ENCODE measurements at regions not wholly inside any gene's neighbourhood (a gene's known extent, or its start where the extent isn't known, plus 50 kb on each side); places are given as distances from the start of the nearest gene placed in this dataset.

DNA sequence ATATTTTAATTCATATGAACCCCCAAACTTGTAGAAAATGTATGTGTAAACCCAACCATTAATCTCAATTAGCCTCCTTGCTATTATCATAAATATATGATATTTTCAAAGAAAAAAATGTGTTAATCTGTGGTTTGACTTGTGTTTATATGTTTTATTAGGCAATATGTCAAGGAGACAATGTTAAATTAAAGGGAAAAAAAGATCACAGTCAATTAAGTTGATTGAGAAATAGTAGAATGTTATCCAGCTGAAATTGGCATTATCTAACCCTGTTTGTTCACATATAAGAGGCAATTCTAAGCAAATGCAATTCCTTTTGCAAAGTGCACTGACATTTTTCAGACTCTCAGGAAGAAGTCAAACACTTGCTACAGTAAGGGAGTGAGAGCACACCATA, 745.3 kb downstream of the C12orf50 start:
- DNase-seq, result no peak
- no peak overlapping the region for H3K4me3 Mint-ChIP-seq

DNA sequence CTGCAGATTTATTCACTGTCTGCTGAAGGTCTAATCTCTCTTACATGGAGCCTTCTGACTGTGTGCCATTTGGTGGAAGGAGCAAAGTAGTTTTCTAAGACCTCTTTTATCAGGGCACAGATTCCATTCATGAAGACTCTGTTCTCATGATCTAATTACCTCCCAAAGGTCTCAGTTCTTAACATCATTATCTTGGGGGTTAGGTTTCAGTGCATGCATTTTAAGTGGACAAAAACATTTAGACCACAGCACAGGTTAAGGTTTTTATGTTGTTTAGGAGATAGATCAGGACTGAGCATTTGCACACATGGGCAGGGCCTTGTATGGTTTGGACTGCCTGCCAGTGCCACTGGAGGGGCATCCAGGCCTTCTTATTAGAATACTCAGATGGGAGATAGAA, 746.1 kb downstream of the C12orf50 start:
- Mint-ChIP-seq H3K4me1 (ENCODE audit: low read depth) (peaks cover 1% of the 10 kb centered on the region), H3K36me3 (ENCODE audit: insufficient read depth) (no peaks in the 10 kb centered on the region), H3K27me3 (ENCODE audit: low read depth) (no peaks in the 10 kb centered on the region), H3K4me3 (no peak overlapping the region), H3K9me3 (peaks cover 11% of the 10 kb centered on the region)
- ATAC-seq, result no peak
- DNase-seq, result no peak

More for the DNA sequence above, 745.3 kb downstream of the C12orf50 start:
- no peaks in the 10 kb centered on the region for H3K36me3 Mint-ChIP-seq (ENCODE audit: insufficient read depth)
- no peak for ATAC-seq
- peaks cover 1% of the 10 kb centered on the region for H3K4me1 Mint-ChIP-seq (ENCODE audit: low read depth)
- no peaks in the 10 kb centered on the region for H3K27me3 Mint-ChIP-seq (ENCODE audit: low read depth)
- peaks cover 11% of the 10 kb centered on the region for H3K9me3 Mint-ChIP-seq

- no peak for DNase-seq
- Mint-ChIP-seq H3K27me3 (ENCODE audit: low read depth) (no peaks in the 10 kb centered on the region), H3K9me3 (peaks cover 11% of the 10 kb centered on the region), H3K4me3 (no peak overlapping the region), H3K4me1 (ENCODE audit: low read depth) (peaks cover 1% of the 10 kb centered on the region), H3K36me3 (ENCODE audit: insufficient read depth) (no peaks in the 10 kb centered on the region)
- no peak for ATAC-seq
Observed at GRCh38 chr12:87280893-87281292, 748.3 kb downstream of the C12orf50 start.

GRCh38 chr12:87280356-87280755, 748.8 kb downstream of the C12orf50 start:
- no peaks in the 10 kb centered on the region for H3K27me3 Mint-ChIP-seq (ENCODE audit: low read depth)
- ATAC-seq, result no peak

DNA sequence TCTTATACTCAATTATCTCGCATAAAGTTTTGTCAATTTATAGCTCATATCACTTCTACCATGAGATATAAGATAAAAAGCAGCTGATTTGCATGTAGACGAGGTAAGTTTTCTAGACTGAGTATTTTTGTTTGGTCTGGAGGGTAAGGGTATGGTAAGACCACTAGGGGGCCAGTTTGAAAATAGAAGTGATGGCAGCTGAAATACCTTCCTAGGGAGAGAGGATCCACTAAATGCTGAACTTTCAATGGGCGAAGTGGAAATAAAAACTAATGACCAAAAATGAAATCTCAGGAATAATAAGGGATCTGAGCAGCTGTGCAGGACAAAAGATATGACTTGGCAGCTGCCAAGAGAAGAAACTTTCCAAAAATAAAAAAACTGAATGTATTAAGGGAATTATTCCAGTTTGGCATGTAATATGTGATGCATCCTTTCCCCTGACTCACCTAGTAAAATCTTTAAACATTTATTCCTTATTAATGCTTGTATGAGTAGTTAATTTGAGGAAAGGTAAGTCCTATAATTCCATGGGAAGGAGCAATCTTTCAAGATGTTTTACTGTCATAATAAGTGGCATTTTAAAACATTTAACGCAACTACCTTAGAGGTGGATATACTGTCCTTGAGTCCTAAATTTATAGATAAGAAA, 754.5 kb downstream of the C12orf50 start:
- no peak overlapping the region for H3K4me3 Mint-ChIP-seq
- no peak for DNase-seq
- H3K36me3 Mint-ChIP-seq (ENCODE audit: insufficient read depth), result no peaks in the 10 kb centered on the region
- no peak for ATAC-seq
- no peaks in the 10 kb centered on the region for H3K9me3 Mint-ChIP-seq
- no peaks in the 10 kb centered on the region for H3K27me3 Mint-ChIP-seq (ENCODE audit: low read depth)
- H3K4me1 Mint-ChIP-seq (ENCODE audit: low read depth), result no peaks in the 10 kb centered on the region

More at GRCh38 chr12:87280356-87280755, 748.8 kb downstream of the C12orf50 start:
- H3K4me3 Mint-ChIP-seq, result no peak overlapping the region
- H3K36me3 Mint-ChIP-seq (ENCODE audit: insufficient read depth), result no peaks in the 10 kb centered on the region
- H3K4me1 Mint-ChIP-seq (ENCODE audit: low read depth), result peaks cover 1% of the 10 kb centered on the region
- no peak for DNase-seq
- H3K9me3 Mint-ChIP-seq, result peaks cover 11% of the 10 kb centered on the region

DNA sequence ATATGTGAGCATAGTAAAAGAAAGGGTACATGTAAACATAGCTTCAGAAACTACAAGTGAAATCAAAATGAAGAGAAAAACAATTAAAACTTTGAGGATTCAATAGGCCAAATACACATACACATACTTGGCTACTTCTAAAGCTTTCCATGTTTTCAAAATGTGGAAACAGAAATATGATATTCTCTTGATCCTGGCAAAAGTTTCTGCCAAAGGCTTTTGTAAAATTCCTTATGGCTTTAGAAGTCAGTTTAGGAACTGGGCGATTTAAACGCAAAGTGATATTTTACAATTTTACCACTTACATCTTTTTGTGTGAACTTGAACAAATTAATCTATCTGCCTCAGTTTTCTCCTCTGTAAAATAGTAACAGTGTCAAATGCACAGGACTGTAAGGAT, 756.4 kb downstream of the C12orf50 start:
- Mint-ChIP-seq H3K4me3 (no peak overlapping the region), H3K27me3 (ENCODE audit: low read depth) (no peaks in the 10 kb centered on the region), H3K9me3 (peaks cover 2% of the 10 kb centered on the region), H3K4me1 (ENCODE audit: low read depth) (no peaks in the 10 kb centered on the region), H3K36me3 (ENCODE audit: insufficient read depth) (no peaks in the 10 kb centered on the region)
- no peak for DNase-seq
- ATAC-seq, result no peak

- H3K4me3 Mint-ChIP-seq, result no peak overlapping the region
- H3K4me1 Mint-ChIP-seq (ENCODE audit: low read depth), result no peaks in the 10 kb centered on the region
- H3K9me3 Mint-ChIP-seq, result peaks cover 3% of the 10 kb centered on the region
- no peak for ATAC-seq
- no peak for DNase-seq
- no peaks in the 10 kb centered on the region for H3K36me3 Mint-ChIP-seq (ENCODE audit: insufficient read depth)
- no peaks in the 10 kb centered on the region for H3K27me3 Mint-ChIP-seq (ENCODE audit: low read depth)
Observed at GRCh38 chr12:87270919-87271318, 758.3 kb downstream of the C12orf50 start.

DNA sequence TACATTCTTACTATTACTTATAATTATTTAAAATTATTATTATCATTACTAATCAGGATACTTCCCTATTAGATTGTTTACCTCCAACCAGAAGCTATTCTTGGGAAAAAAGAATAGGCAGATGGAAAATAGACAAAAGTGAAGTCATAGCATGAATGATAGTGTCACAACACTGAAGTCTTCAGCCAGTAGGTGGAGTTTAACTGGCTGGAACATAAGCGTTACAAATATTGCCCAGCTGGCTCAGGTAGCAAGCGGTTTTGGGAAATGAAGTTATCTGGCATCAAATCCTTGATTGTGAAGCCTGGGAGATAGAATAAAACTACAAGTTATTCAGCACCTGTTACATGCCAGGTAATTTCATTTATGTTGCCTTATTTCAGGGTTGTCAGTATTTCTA, 762.9 kb downstream of the C12orf50 start:
- H3K4me3 Mint-ChIP-seq, result no peak overlapping the region
- H3K36me3 Mint-ChIP-seq (ENCODE audit: insufficient read depth), result no peaks in the 10 kb centered on the region
- H3K4me1 Mint-ChIP-seq (ENCODE audit: low read depth), result no peaks in the 10 kb centered on the region
- H3K27me3 Mint-ChIP-seq (ENCODE audit: low read depth), result no peaks in the 10 kb centered on the region
- DNase-seq, result no peak
- no peak for ATAC-seq
- peaks cover 7% of the 10 kb centered on the region for H3K9me3 Mint-ChIP-seq

DNA sequence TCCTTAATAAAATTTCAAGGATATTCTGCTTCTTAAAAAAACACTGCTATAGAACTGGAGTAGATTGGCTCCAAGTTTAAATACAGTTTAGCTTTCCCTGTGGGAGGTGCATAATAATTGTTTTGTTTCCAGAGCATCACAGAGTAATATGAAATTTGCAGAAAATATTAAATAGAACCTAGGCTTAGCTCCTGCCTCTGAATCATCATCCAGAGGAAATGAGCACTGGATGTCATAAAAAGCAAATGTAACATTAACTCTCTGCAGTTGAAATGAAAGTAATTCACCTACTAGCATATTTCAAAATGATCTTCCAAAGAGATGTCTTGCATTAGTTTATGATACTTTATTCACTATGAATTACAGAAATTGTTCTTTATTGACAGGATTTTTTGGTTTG, 769.8 kb downstream of the C12orf50 start:
- no peaks in the 10 kb centered on the region for H3K27me3 Mint-ChIP-seq (ENCODE audit: low read depth)
- ATAC-seq (no peak), DNase-seq (no peak)

DNA sequence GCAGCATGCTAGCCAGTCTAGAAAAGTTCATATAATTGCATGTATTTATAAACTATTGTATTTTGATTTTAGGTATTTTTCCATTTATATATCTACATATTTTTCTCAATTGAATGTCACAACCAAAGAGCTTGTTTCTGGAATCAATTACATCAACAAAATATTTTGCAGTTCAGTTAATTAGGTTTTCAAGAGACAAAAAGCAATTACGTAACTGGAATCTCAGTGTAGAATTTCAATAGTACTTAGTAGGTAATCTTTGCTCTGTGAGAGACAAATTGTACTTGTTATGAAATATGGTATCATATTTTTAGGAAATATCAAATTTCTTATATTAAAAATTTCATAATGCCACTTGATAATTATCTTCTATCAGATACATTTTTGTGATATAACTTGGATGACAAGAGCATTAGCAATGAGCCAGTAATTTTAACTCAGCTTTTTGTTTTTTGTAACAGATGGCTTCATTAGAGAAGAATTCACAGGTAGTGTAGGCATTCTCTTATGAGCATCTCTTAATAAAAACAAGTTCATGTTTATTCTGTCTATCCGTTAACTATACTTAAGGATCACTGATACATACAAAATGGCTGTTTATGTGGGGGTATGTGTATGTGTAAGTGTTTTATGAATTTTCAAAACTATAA, 774.7 kb downstream of the C12orf50 start:
- no peaks in the 10 kb centered on the region for H3K36me3 Mint-ChIP-seq (ENCODE audit: insufficient read depth)
- H3K27me3 Mint-ChIP-seq (ENCODE audit: low read depth), result no peaks in the 10 kb centered on the region
- no peak for ATAC-seq
- no peaks in the 10 kb centered on the region for H3K4me1 Mint-ChIP-seq (ENCODE audit: low read depth)
- peaks cover 7% of the 10 kb centered on the region for H3K9me3 Mint-ChIP-seq
- no peak overlapping the region for H3K4me3 Mint-ChIP-seq
- no peak for DNase-seq

More for the DNA sequence above, 769.8 kb downstream of the C12orf50 start:
- H3K36me3 Mint-ChIP-seq (ENCODE audit: insufficient read depth), result no peaks in the 10 kb centered on the region
- H3K4me1 Mint-ChIP-seq (ENCODE audit: low read depth), result no peaks in the 10 kb centered on the region
- no peak overlapping the region for H3K4me3 Mint-ChIP-seq
- peaks cover 4% of the 10 kb centered on the region for H3K9me3 Mint-ChIP-seq

DNA sequence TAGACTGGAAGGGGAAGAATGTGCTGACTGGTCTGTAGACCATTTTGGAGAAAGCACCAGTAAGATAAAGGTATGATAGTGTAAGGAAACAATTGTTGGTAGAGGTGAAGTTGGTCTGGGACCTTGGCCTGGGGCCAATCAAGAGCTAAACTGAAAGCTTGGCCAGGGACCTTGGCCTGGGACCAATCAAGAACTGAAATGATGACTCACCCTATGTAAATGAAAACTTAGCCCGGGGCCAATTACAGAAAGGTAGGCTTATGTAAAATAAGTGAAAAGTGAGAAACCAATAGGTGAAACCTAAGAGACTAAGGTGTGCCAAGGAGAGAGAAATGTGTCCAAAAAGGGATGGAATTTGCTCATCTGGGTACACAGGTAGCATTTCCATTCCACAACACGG, 776.0 kb downstream of the C12orf50 start:
- peaks cover 7% of the 10 kb centered on the region for H3K9me3 Mint-ChIP-seq
- ATAC-seq (no peak), DNase-seq (no peak)
- no peak overlapping the region for H3K4me3 Mint-ChIP-seq
- H3K27me3 Mint-ChIP-seq (ENCODE audit: low read depth), result no peaks in the 10 kb centered on the region
- no peaks in the 10 kb centered on the region for H3K36me3 Mint-ChIP-seq (ENCODE audit: insufficient read depth)
- no peaks in the 10 kb centered on the region for H3K4me1 Mint-ChIP-seq (ENCODE audit: low read depth)

GRCh38 chr12:87246726-87247125, 782.5 kb downstream of the C12orf50 start:
- H3K27me3 Mint-ChIP-seq (ENCODE audit: low read depth), result no peaks in the 10 kb centered on the region
- H3K36me3 Mint-ChIP-seq (ENCODE audit: insufficient read depth), result no peaks in the 10 kb centered on the region
- DNase-seq, result no peak
- H3K4me3 Mint-ChIP-seq, result no peak overlapping the region
- no peaks in the 10 kb centered on the region for H3K4me1 Mint-ChIP-seq (ENCODE audit: low read depth)
- H3K9me3 Mint-ChIP-seq, result peaks cover 10% of the 10 kb centered on the region
- no peak for ATAC-seq

- no peaks in the 10 kb centered on the region for H3K4me1 Mint-ChIP-seq (ENCODE audit: low read depth)
- H3K4me3 Mint-ChIP-seq, result no peak overlapping the region
- H3K9me3 Mint-ChIP-seq, result peaks cover 5% of the 10 kb centered on the region
- H3K36me3 Mint-ChIP-seq (ENCODE audit: insufficient read depth), result no peaks in the 10 kb centered on the region
- no peak for DNase-seq
- H3K27me3 Mint-ChIP-seq (ENCODE audit: low read depth), result no peaks in the 10 kb centered on the region
- ATAC-seq, result no peak
Observed at GRCh38 chr12:87238466-87238865, 790.7 kb downstream of the C12orf50 start.

GRCh38 chr12:87234898-87235297, 794.3 kb downstream of the C12orf50 start:
- H3K36me3 Mint-ChIP-seq (ENCODE audit: insufficient read depth), result no peaks in the 10 kb centered on the region
- H3K27me3 Mint-ChIP-seq (ENCODE audit: low read depth), result no peaks in the 10 kb centered on the region
- peaks cover 5% of the 10 kb centered on the region for H3K9me3 Mint-ChIP-seq
- H3K4me1 Mint-ChIP-seq (ENCODE audit: low read depth), result no peaks in the 10 kb centered on the region
- ATAC-seq (no peak), DNase-seq (no peak)
- H3K4me3 Mint-ChIP-seq, result no peak overlapping the region

DNA sequence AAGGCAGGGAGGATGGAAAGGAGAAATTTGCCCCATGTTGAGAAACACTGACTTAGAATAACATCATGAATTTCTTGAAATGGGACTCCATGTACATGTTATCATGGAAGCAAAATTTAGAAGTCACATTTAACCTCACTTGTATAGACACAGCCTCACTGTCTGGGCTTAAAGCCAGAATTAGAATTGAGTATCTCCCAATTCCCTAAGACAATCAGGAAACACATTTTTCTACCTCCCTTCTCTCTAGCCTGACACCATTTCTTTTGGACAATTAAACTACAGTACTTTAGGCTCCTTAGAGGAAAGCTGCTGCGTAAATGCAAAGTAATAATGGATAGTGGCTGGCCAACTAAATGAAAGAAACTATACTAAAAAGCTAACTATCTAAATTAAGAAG, 795.5 kb downstream of the C12orf50 start:
- Mint-ChIP-seq H3K27me3 (ENCODE audit: low read depth) (no peaks in the 10 kb centered on the region), H3K9me3 (peaks cover 7% of the 10 kb centered on the region)
- no peak for ATAC-seq

More for the DNA sequence above, 795.5 kb downstream of the C12orf50 start:
- H3K4me1 Mint-ChIP-seq (ENCODE audit: low read depth), result no peaks in the 10 kb centered on the region
- H3K4me3 Mint-ChIP-seq, result no peak overlapping the region
- DNase-seq, result no peak
- no peaks in the 10 kb centered on the region for H3K36me3 Mint-ChIP-seq (ENCODE audit: insufficient read depth)
